MM.1S (cell line): ENCODE measurements at regions not wholly inside any gene's neighbourhood (a gene's known extent, or its start where the extent isn't known, plus 50 kb on each side); places are given as distances from the start of the nearest gene placed in this dataset.

ENCODE experiments used
- EZH2phosphoT487 ChIP-seq: fragments of 300-600 bp; sonication (generic); IDR thresholded peaks from 2 replicates; pipeline ENCODE4 v1.6.1; 2018; ENCODE audit warnings: antibody characterized with exemption, low read length
- TF ChIP-seq, protein P1 (sequence below): fragments of 300-600 bp; sonication (generic); IDR thresholded peaks from 2 replicates; pipeline ENCODE4 v1.5.1; 2016; ENCODE audit warnings: antibody characterized with exemption, low read length, mixed read lengths

DNA sequence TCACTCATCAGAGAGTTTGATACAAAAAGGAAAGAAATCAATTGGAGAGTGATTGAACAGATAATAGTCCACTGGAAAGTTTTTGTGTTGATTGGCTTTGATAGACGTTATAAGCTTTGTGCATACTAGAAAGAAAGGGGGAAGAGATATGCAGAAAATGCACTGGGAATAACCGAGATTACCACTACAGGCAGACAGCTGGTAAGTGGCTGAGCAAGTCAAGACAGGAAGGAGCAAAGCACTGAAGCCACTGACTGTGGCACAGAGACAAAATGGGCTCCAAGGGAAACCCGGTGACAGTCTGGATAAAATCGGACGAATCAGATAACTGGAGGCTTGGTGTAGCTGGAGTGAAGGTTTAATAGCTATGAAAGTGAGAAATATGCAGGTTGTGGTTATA is 209.0 kb downstream of the SIM1 start:
- TF ChIP-seq, protein P1, sequence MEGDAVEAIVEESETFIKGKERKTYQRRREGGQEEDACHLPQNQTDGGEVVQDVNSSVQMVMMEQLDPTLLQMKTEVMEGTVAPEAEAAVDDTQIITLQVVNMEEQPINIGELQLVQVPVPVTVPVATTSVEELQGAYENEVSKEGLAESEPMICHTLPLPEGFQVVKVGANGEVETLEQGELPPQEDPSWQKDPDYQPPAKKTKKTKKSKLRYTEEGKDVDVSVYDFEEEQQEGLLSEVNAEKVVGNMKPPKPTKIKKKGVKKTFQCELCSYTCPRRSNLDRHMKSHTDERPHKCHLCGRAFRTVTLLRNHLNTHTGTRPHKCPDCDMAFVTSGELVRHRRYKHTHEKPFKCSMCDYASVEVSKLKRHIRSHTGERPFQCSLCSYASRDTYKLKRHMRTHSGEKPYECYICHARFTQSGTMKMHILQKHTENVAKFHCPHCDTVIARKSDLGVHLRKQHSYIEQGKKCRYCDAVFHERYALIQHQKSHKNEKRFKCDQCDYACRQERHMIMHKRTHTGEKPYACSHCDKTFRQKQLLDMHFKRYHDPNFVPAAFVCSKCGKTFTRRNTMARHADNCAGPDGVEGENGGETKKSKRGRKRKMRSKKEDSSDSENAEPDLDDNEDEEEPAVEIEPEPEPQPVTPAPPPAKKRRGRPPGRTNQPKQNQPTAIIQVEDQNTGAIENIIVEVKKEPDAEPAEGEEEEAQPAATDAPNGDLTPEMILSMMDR: no peak
- no peak for TF ChIP-seq EZH2phosphoT487
